Nephron (organoid): ENCODE measurements at regions not wholly inside any gene's neighbourhood (a gene's known extent, or its start where the extent isn't known, plus 50 kb on each side); places are given as distances from the start of the nearest gene placed in this dataset.

Experiments used
- H3K27ac Mint-ChIP-seq, 3 experiments: 2 replicates each; pipeline ENCODE4 v1.8.0; 2020; ENCODE audit warnings: mixed read lengths in 3 of 3, mild to moderate bottlenecking in 2 of 3, moderate library complexity in 1 of 3
- H3K27me3 Mint-ChIP-seq: 2 replicates; pipeline ENCODE4 v1.8.0; 2021; ENCODE audit warnings: low read depth, mild to moderate bottlenecking, moderate library complexity, mixed read lengths
- H3K36me3 Mint-ChIP-seq: 2 replicates; pipeline ENCODE4 v1.8.0; 2020; ENCODE audit warnings: low read depth, mixed read lengths
- H3K4me1 Mint-ChIP-seq: 2 replicates; pipeline ENCODE4 v1.8.0; 2020; ENCODE audit warnings: mixed read lengths
- H3K4me3 Mint-ChIP-seq, 3 experiments: 2 replicates each; pipeline ENCODE4 v1.8.0; 2020; ENCODE audit warnings: mild to moderate bottlenecking in 3 of 3, mixed read lengths in 3 of 3, moderate library complexity in 2 of 3
- H3K9me3 Mint-ChIP-seq: 2 replicates; pipeline ENCODE4 v1.8.0; 2020; ENCODE audit warnings: mixed read lengths
- CTCF ChIP-seq, 3 experiments: fragments of 200-600 bp; sonication (generic); IDR thresholded peaks; one replicate each; pipeline ENCODE4 v1.5.0; 2021; ENCODE audit warnings: antibody characterized with exemption in 3 of 3; ENCODE audit not compliant: unreplicated experiment in 3 of 3

GRCh38 chr14:34013721-34014060 lies 62.8 kb upstream of the EGLN3 start:
- H3K27ac Mint-ChIP-seq, result no peak overlapping the region
- H3K9me3 Mint-ChIP-seq, result no peaks in the 10 kb centered on the region
- no peak for TF ChIP-seq CTCF (IDR thresholded peaks at IDR 0.05; ENCODE audit: unreplicated experiment in 3 of 3)
- H3K4me1 Mint-ChIP-seq, result peaks cover 19% of the 10 kb centered on the region
- no peak overlapping the region for H3K4me3 Mint-ChIP-seq
- peaks cover 8% of the 10 kb centered on the region for H3K27me3 Mint-ChIP-seq
- no peaks in the 10 kb centered on the region for H3K36me3 Mint-ChIP-seq

GRCh38 chr14:34012978-34013720 lies 62.3 kb upstream of the EGLN3 start:
- no peaks in the 10 kb centered on the region for H3K9me3 Mint-ChIP-seq
- TF ChIP-seq CTCF (IDR thresholded peaks at IDR 0.05; ENCODE audit: unreplicated experiment in 3 of 3), result no peak
- no peaks in the 10 kb centered on the region for H3K36me3 Mint-ChIP-seq
- H3K27ac Mint-ChIP-seq, result no peak overlapping the region
- H3K27me3 Mint-ChIP-seq, result peaks cover 2% of the 10 kb centered on the region
- H3K4me1 Mint-ChIP-seq, result peaks cover 13% of the 10 kb centered on the region
- H3K4me3 Mint-ChIP-seq, result no peak overlapping the region

- Mint-ChIP-seq H3K4me3 (no peak overlapping the region), H3K36me3 (no peaks in the 10 kb centered on the region), H3K4me1 (peaks cover 12% of the 10 kb centered on the region), H3K27ac (no peak overlapping the region), H3K27me3 (no peaks in the 10 kb centered on the region), H3K9me3 (peaks cover 2% of the 10 kb centered on the region)
- no peak for TF ChIP-seq CTCF (IDR thresholded peaks at IDR 0.05; ENCODE audit: unreplicated experiment in 3 of 3)
These were observed 61.5 kb upstream of the EGLN3 start for GRCh38 chr14:34012369-34012768.

GRCh38 chr14:34009956-34010355 lies 59.1 kb upstream of the EGLN3 start:
- peaks cover 12% of the 10 kb centered on the region for H3K4me1 Mint-ChIP-seq
- no peak overlapping the region for H3K27ac Mint-ChIP-seq
- no peaks in the 10 kb centered on the region for H3K36me3 Mint-ChIP-seq
- TF ChIP-seq CTCF (IDR thresholded peaks at IDR 0.05; ENCODE audit: unreplicated experiment in 3 of 3), result no peak
- H3K9me3 Mint-ChIP-seq, result peaks cover 6% of the 10 kb centered on the region
- no peaks in the 10 kb centered on the region for H3K27me3 Mint-ChIP-seq
- H3K4me3 Mint-ChIP-seq, result no peak overlapping the region

- Mint-ChIP-seq H3K4me3 (no peak overlapping the region), H3K36me3 (no peaks in the 10 kb centered on the region), H3K9me3 (peaks cover 6% of the 10 kb centered on the region), H3K27ac (no peak overlapping the region), H3K27me3 (no peaks in the 10 kb centered on the region), H3K4me1 (peaks cover 17% of the 10 kb centered on the region)
- no peak for TF ChIP-seq CTCF (IDR thresholded peaks at IDR 0.05; ENCODE audit: unreplicated experiment in 3 of 3)
These were observed 57.0 kb upstream of the EGLN3 start for GRCh38 chr14:34007902-34008301.

- Mint-ChIP-seq H3K9me3 (peaks cover 6% of the 10 kb centered on the region), H3K36me3 (no peaks in the 10 kb centered on the region), H3K4me3 (no peak overlapping the region), H3K27ac (no peak overlapping the region), H3K27me3 (no peaks in the 10 kb centered on the region), H3K4me1 (peaks cover 35% of the 10 kb centered on the region)
- no peak for TF ChIP-seq CTCF (IDR thresholded peaks at IDR 0.05; ENCODE audit: unreplicated experiment in 3 of 3)
These were observed 55.0 kb upstream of the EGLN3 start for GRCh38 chr14:34005901-34006300.
